Heart right ventricle (tissue), 16 donors: ENCODE measurements at regions not wholly inside any gene's neighbourhood (a gene's known extent, or its start where the extent isn't known, plus 50 kb on each side); places are given as distances from the start of the nearest gene placed in this dataset.
A peak's percentile ranks its signal among the peaks of the same experiment; 100 is the strongest.

Source experiments
- ATAC-seq, 8 donors: fragments of 200-7000 bp; cut with Tn5 transposase; one replicate each; pipeline ENCODE4 v1.9.1; 2020; ENCODE audit warnings: mild to moderate bottlenecking in 8 of 8, moderate library complexity in 8 of 8, moderate number of reproducible peaks in 1 of 8
- DNase-seq, 2 donors: peaks; one replicate each; pipeline ENCODE4 v3.0.0-alpha.2; 2020
- H3K27ac ChIP-seq, 10 donors: fragments of 200-600 bp; sonication (generic) in 2 of 10; one replicate each; pipeline versions ENCODE4 v1.5.0 to v1.8.0; 2020 to 2022; ENCODE audit warnings: mild to moderate bottlenecking in 3 of 10
- H3K27me3 ChIP-seq, 7 donors: fragments of 200-600 bp; one replicate each; pipeline ENCODE4 v1.8.0; 2021 to 2022; ENCODE audit warnings: mild to moderate bottlenecking in 2 of 7
- H3K36me3 ChIP-seq, 9 donors: fragments of 200-600 bp; sonication (generic) in 1 of 9; one replicate each; pipeline versions ENCODE4 v1.5.0 to v1.8.0; 2020 to 2022; ENCODE audit warnings: mild to moderate bottlenecking in 2 of 9
- H3K4me1 ChIP-seq, 9 donors: fragments of 200-600 bp; sonication (generic) in 1 of 9; one replicate each; pipeline versions ENCODE4 v1.5.0 to v1.8.0; 2020 to 2022; ENCODE audit warnings: mild to moderate bottlenecking in 4 of 9
- H3K4me3 ChIP-seq, 10 donors: fragments of 200-600 bp; sonication (generic) in 2 of 10; one replicate each; pipeline versions ENCODE4 v1.5.0 to v1.8.0; 2020 to 2022; ENCODE audit warnings: mild to moderate bottlenecking in 7 of 10, moderate library complexity in 2 of 10
- H3K9me3 ChIP-seq, 11 donors: fragments of 200-600 bp in 10 of 11; sonication (generic) in 2 of 11; one replicate each; pipeline versions ENCODE4 v1.5.0 to v1.8.0; 2013 to 2022; ENCODE audit warnings: mild to moderate bottlenecking in 2 of 11, control low read depth in 1 of 11, moderate library complexity in 1 of 11
- WGBS, 2 donors: extraction: QIAGEN DNeasy Blood & Tissue Kit; methylation state at CpG; one replicate each; pipeline ENCODE4 v1.1.7; 2013; ENCODE audit warnings: inconsistent platforms in 1 of 2; 5-methylcytosine and 5-hydroxymethylcytosine counted together
- intact Hi-C, 10 donors: fragments of 100-400 bp; cut with DNase I; formaldehyde crosslinking; loops; one replicate each; pipeline versions ENCODE4 v1.11.1 to v1.14.2; 2022
- TF ChIP-seq, protein P1 (sequence below), 9 donors: fragments of 200-600 bp; sonication (generic) in 2 of 9; IDR thresholded peaks; one replicate each; pipeline versions ENCODE4 v1.5.0 to v1.8.0; 2021 to 2022; ENCODE audit warnings: antibody characterized with exemption in 9 of 9, mild to moderate bottlenecking in 5 of 9, moderate library complexity in 1 of 9
- donor health status: Arrhythmogenic right ventricular cardiomyopathy.
- donor health status: ischemic (EF 13 %, LVEDD 7.1; RV severe dilation, severe dysfunction).
- donor health status: healthy with polysubstance abuse.
- donor health status: DM: no; HTN: yes; CAD: no.
- donor health status: DM: no; HTN: no; CAD: no.
- donor health status: ischemic (EF 25% LVEDD 6.9; RV normal size, moderate dysfunction).
- donor health status: ischemic (EF 25% LVEDD 5.7; RV mildly dilated, moderate dysfunction).
- donor health status: healthy.
- donor health status: DM: yes; HTN: yes; CAD: no.
- donor health status: Ischemic cardiomyopathy.
- donor health status: ischemic (EF 35%, LVEDD 5.7; RV mildly dilated, moderate dysfunction).
- donor health status: nonischemic (EF 11% LVEDD 7.7; RV severe dilation, severe dysfunction).
- donor health status: DM: yes; HTN: yes; CAD: no.
- donor health status: PGD.
- donor health status: ischemic (EF 29% LVEDD 5.4; RV normal size, mild dysfunction).
- donor health status: nonischemic (EF 23%, LVEDD 6.1; RV moderate dilation, normal function).

DNA sequence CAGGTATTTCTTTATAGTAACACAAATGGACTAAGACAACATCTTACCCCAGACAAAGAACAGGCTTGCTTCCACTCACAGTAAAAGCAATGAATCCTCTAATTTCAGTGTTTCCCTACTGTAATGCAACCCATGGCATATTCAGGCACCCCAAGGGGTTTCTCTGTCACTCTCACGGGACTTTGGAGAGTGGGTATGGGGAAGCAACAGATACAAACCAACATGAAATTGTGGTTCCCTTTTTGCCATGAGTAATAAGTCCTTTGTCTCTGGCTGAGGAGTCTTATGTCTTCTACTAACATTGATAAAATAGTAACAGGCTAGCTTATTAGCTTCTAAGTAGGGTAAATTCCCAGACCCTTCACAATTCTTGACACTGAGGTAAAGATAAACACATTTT, 51.4 kb upstream of the AOAH start:
- TF ChIP-seq, protein P1, sequence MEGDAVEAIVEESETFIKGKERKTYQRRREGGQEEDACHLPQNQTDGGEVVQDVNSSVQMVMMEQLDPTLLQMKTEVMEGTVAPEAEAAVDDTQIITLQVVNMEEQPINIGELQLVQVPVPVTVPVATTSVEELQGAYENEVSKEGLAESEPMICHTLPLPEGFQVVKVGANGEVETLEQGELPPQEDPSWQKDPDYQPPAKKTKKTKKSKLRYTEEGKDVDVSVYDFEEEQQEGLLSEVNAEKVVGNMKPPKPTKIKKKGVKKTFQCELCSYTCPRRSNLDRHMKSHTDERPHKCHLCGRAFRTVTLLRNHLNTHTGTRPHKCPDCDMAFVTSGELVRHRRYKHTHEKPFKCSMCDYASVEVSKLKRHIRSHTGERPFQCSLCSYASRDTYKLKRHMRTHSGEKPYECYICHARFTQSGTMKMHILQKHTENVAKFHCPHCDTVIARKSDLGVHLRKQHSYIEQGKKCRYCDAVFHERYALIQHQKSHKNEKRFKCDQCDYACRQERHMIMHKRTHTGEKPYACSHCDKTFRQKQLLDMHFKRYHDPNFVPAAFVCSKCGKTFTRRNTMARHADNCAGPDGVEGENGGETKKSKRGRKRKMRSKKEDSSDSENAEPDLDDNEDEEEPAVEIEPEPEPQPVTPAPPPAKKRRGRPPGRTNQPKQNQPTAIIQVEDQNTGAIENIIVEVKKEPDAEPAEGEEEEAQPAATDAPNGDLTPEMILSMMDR (IDR thresholded peaks at IDR 0.05) = no peak
- 84 to 95% methylated on average over 1 of the region's 1 CpG for WGBS, 2 donors
- Histone ChIP-seq H3K27ac (peak overlapping the region in 1 of 10 donors; percentile 78), H3K9me3 (no peaks in the 10 kb centered on the region), H3K4me3 (no peak overlapping the region), H3K4me1 (peaks cover 0 to 42% (median 0%) of the 10 kb centered on the region in 9 donors), H3K36me3 (no peaks in the 10 kb centered on the region), H3K27me3 (peaks cover 0 to 5% (median 0%) of the 10 kb centered on the region in 7 donors)
- ATAC-seq (peak in 4 of 8 donors; percentile 37 to 50 (median 40)), DNase-seq (no peak)
- intact Hi-C loops = no loop called here

DNA sequence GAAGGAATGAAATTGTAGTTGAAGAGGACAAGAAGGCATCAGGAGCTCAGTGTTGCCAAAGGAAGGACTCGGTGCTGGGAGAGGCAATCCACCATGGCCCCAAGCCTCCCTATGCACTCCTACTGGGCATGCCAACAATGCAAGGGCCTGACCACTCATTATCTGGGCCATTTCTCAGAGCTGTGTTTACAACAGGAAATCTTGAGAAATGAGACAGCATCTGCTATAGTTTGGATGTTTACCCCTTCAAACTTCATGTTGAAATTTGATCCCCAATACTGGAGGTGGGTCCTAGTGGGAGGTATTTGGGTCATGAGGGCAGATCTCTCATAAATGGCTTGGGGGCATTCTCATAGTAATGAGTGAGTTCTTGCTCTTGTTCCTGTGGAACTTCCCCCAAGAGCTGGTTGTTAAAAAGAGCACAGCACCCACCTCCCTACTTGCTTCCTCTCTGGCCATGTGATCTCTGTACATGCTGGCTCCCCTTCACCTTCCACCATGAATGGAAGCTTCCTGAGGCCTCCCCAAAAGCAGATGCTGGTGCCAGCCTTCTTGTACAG, 50.8 kb upstream of the AOAH start:
- DNase-seq = no peak
- TF ChIP-seq, protein P1 (IDR thresholded peaks at IDR 0.05) = no peak
- 87 to 90% methylated on average over 1 of the region's 1 CpG for WGBS, 2 donors
- H3K4me1 ChIP-seq = peaks cover 0 to 37% (median 0%) of the 10 kb centered on the region in 9 donors
- no peak overlapping the region for H3K4me3 ChIP-seq
- peak overlapping the region in 1 of 10 donors; percentile 78 for H3K27ac ChIP-seq
- no peak for ATAC-seq
- no peaks in the 10 kb centered on the region for H3K36me3 ChIP-seq
- intact Hi-C loops = no loop called here
- peaks cover 0 to 5% (median 0%) of the 10 kb centered on the region in 7 donors for H3K27me3 ChIP-seq
- no peaks in the 10 kb centered on the region for H3K9me3 ChIP-seq
